IMR-90 (cell line): ENCODE measurements at regions not wholly inside any gene's neighbourhood (a gene's known extent, or its start where the extent isn't known, plus 50 kb on each side); places are given as distances from the start of the nearest gene placed in this dataset.

Experiments
- ATAC-seq: fragments of 200-7000 bp; cut with Tn5 transposase; 2 replicates; pipeline ENCODE4 v1.9.1; 2020; ENCODE audit warnings: low read depth, mild to moderate bottlenecking, moderate library complexity
- BruUV-seq: library from RNA; stranded (reverse); fragments of 400-500 nt; replicated peaks from 2 replicates; lab custom pipeline; 2021; lab: Mats Ljungman, UMichigan
- CTCF ChIA-PET: fragments of 300-600 bp; formaldehyde crosslinking; extraction: SDS; loops from one replicate; lab custom pipeline; 2021; ENCODE audit warnings: antibody characterized with exemption; lab: Yijun Ruan, JAX
- POLR2A ChIA-PET: fragments of 300-600 bp; sonication (Branson Sonifier 250); formaldehyde crosslinking; loops from one replicate; lab custom pipeline; 2022; ENCODE audit warnings: antibody characterized with exemption; ENCODE audit not compliant: unreplicated experiment; lab: Charles Lee
- DNase-seq: peaks from one replicate; pipeline ENCODE4 v3.0.0; 2013
- H2AFZ ChIP-seq: replicated peaks from 2 replicates; pipeline ENCODE3; 2013; ENCODE audit warnings: low read length, mild to moderate bottlenecking; ENCODE audit not compliant: poor library complexity
- H2AK5ac ChIP-seq: 2 replicates; pipeline ENCODE4 v1.6.1; 2013; ENCODE audit warnings: low read depth, low read length, inconsistent platforms
- H2AK9ac ChIP-seq: replicated peaks from 2 replicates; pipeline ENCODE3; 2013; ENCODE audit warnings: mild to moderate bottlenecking, low read depth, low read length, moderate library complexity; ENCODE audit not compliant: poor library complexity
- H2BK120ac ChIP-seq: 2 replicates; pipeline ENCODE4 v1.6.1; 2013; ENCODE audit warnings: low read depth, low read length, inconsistent platforms
- H2BK15ac ChIP-seq: 3 replicates; pipeline ENCODE4 v1.6.1; 2013; ENCODE audit warnings: low read depth, low read length, inconsistent platforms
- H2BK20ac ChIP-seq: 2 replicates; pipeline ENCODE4 v1.6.1; 2013; ENCODE audit warnings: low read depth, mild to moderate bottlenecking, inconsistent platforms, low read length, moderate library complexity
- H2BK5ac ChIP-seq: 2 replicates; pipeline ENCODE4 v1.6.1; 2013; ENCODE audit warnings: mild to moderate bottlenecking, low read depth, low read length, inconsistent platforms; ENCODE audit not compliant: poor library complexity, severe bottlenecking
- H3K14ac ChIP-seq: replicated peaks from 2 replicates; pipeline ENCODE4 v1.6.1; 2013; ENCODE audit warnings: low read depth, low read length, inconsistent platforms
- H3K18ac ChIP-seq: 2 replicates; pipeline ENCODE4 v1.6.1; 2013; ENCODE audit warnings: low read depth, low read length, control low read depth
- H3K23ac ChIP-seq: 2 replicates; pipeline ENCODE4 v1.6.1; 2013; ENCODE audit warnings: low read depth, low read length, inconsistent platforms
- H3K27ac ChIP-seq: 2 replicates; pipeline ENCODE4 v1.5.1; 2013; ENCODE audit warnings: mild to moderate bottlenecking, control low read depth, low read length; ENCODE audit not compliant: insufficient read depth
- H3K27me3 ChIP-seq: 2 replicates; pipeline ENCODE4 v1.6.1; 2013; ENCODE audit warnings: low read length; ENCODE audit not compliant: control insufficient read depth, insufficient read depth
- H3K36me3 ChIP-seq: 2 replicates; pipeline ENCODE4 v1.6.1; 2013; ENCODE audit warnings: low read length, mixed read lengths; ENCODE audit not compliant: control insufficient read depth, insufficient read depth
- H3K4ac ChIP-seq: 2 replicates; pipeline ENCODE4 v1.6.1; 2013; ENCODE audit warnings: low read depth, low read length, inconsistent platforms
- H3K4me1 ChIP-seq: 2 replicates; pipeline ENCODE4 v1.6.1; 2013; ENCODE audit warnings: low read length, mixed read lengths; ENCODE audit not compliant: control insufficient read depth, insufficient read depth
- H3K4me2 ChIP-seq: 2 replicates; pipeline ENCODE4 v1.6.1; 2013; ENCODE audit warnings: low read depth, mild to moderate bottlenecking, control low read depth, low read length, moderate library complexity
- H3K4me3 ChIP-seq: 2 replicates; pipeline ENCODE4 v1.5.1; 2013; ENCODE audit warnings: low read depth, mild to moderate bottlenecking, control low read depth, low read length, moderate library complexity; ENCODE audit not compliant: insufficient read depth
- H3K56ac ChIP-seq: 2 replicates; pipeline ENCODE4 v1.6.1; 2013; ENCODE audit warnings: low read length, inconsistent platforms; ENCODE audit not compliant: insufficient read depth; ENCODE audit errors: extremely low read depth
- H3K79me1 ChIP-seq, 2 experiments: 2 replicates each; pipeline ENCODE4 v1.6.1; 2013; ENCODE audit warnings: low read length in 2 of 2, inconsistent platforms in 1 of 2, low read depth in 1 of 2
- H3K9ac ChIP-seq: 2 replicates; pipeline ENCODE4 v1.6.1; 2013; ENCODE audit warnings: low read depth, low read length, control low read depth
- H3K9me1 ChIP-seq: 2 replicates; pipeline ENCODE4 v1.6.1; 2013; ENCODE audit warnings: low read length, inconsistent platforms; ENCODE audit not compliant: insufficient read depth
- H3K9me3 ChIP-seq: 2 replicates; pipeline ENCODE4 v1.6.1; 2013; ENCODE audit warnings: low read length; ENCODE audit not compliant: control insufficient read depth, insufficient read depth
- H4K20me1 ChIP-seq: 2 replicates; pipeline ENCODE4 v1.6.1; 2013; ENCODE audit warnings: low read length, inconsistent platforms; ENCODE audit not compliant: insufficient read depth
- H4K5ac ChIP-seq: 2 replicates; pipeline ENCODE4 v1.6.1; 2013; ENCODE audit warnings: mild to moderate bottlenecking, low read depth, low read length, control low read depth
- H4K8ac ChIP-seq, 2 experiments: 2 replicates each; pipeline ENCODE4 v1.6.1; 2013; ENCODE audit warnings: low read depth in 2 of 2, low read length in 2 of 2, control low read depth in 1 of 2, inconsistent platforms in 1 of 2
- H4K91ac ChIP-seq: 2 replicates; pipeline ENCODE4 v1.6.1; 2013; ENCODE audit warnings: low read depth, low read length, inconsistent platforms; ENCODE audit not compliant: insufficient read depth
- CEBPB ChIP-seq: IDR thresholded peaks from 2 replicates; pipeline ENCODE4 v1.6.1; 2012; ENCODE audit warnings: low read depth, low read length, improper control_type of control experiment
- CTCF ChIP-seq: conservative IDR thresholded peaks from 2 replicates; pipeline ENCODE4 v1.5.1; 2012; ENCODE audit warnings: mild to moderate bottlenecking, low read depth, low read length, improper control_type of control experiment
- ELK1 ChIP-seq: fragments of 150-350 bp; IDR thresholded peaks from 2 replicates; pipeline ENCODE4 v1.6.1; 2016; ENCODE audit warnings: low read depth, mild to moderate bottlenecking, low read length, moderate library complexity, borderline replicate concordance
- FOS ChIP-seq: fragments of 150-350 bp; IDR thresholded peaks from 2 replicates; pipeline ENCODE4 v1.6.1; 2016; ENCODE audit warnings: low read depth, low read length
- MAFK ChIP-seq: IDR thresholded peaks from 2 replicates; pipeline ENCODE4 v1.6.1; 2012; ENCODE audit warnings: low read depth, low read length, improper control_type of control experiment
- MAZ ChIP-seq: IDR thresholded peaks from 2 replicates; pipeline ENCODE4 v1.6.1; 2012; ENCODE audit warnings: low read depth, mild to moderate bottlenecking, low read length, improper control_type of control experiment, moderate library complexity, borderline replicate concordance
- USF2 ChIP-seq: fragments of 150-350 bp; IDR thresholded peaks from 2 replicates; pipeline ENCODE4 v1.6.1; 2017; ENCODE audit warnings: mild to moderate bottlenecking, antibody characterized with exemption, low read length, low read depth
- WGBS, 2 experiments: methylation state at CpG; one replicate each; pipeline versions ENCODE4 v1.1.5 to v1.1.7; 2013; ENCODE audit warnings: missing lambda C conversion rate in 2 of 2; ENCODE audit not compliant: insufficient read length in 1 of 2; ENCODE audit errors: extremely low coverage in 2 of 2; 5-methylcytosine and 5-hydroxymethylcytosine counted together
- dilution Hi-C: fragments of 300-500 bp; cut with HindIII; formaldehyde crosslinking; loops from one replicate; pipeline ENCODE4 v1.14.3; 2018; ENCODE audit warnings: low sequenced_read_pairs; ENCODE audit not compliant: unreplicated experiment
- in situ Hi-C: fragments of 300-500 bp; cut with MboI; formaldehyde crosslinking; loops from 3 replicates; pipeline ENCODE4 v1.14.3; 2019; ENCODE audit warnings: low sequenced_read_pairs, inconsistent platforms, mixed read lengths
- intact Hi-C: fragments of 100-400 bp; cut with micrococcal nuclease; formaldehyde crosslinking; loops from 2 replicates; pipeline ENCODE4 v1.10.0; 2022

- TF ChIP-seq USF2 = no peak
- TF ChIP-seq CTCF = no peak
- no peak for TF ChIP-seq MAFK
- no peak for TF ChIP-seq MAZ
- no peak for TF ChIP-seq CEBPB
- no peak for TF ChIP-seq ELK1
- TF ChIP-seq FOS = no peak
- in situ Hi-C loops (no loop called here), intact Hi-C loops (no loop called here), dilution Hi-C loops (no loop called here)
- no peak overlapping the region for H3K4me2 ChIP-seq
- H2BK20ac ChIP-seq = no peak overlapping the region
- H3K27me3 ChIP-seq = no peaks in the 10 kb centered on the region
- no peaks in the 10 kb centered on the region for H3K36me3 ChIP-seq
- H3K4me1 ChIP-seq = no peaks in the 10 kb centered on the region
- POLR2A ChIA-PET = no interaction called here
- no peaks in the 10 kb centered on the region for H3K9me1 ChIP-seq
- no peak overlapping the region for H2BK120ac ChIP-seq
- no peak overlapping the region for H2AK5ac ChIP-seq
- no peak overlapping the region for H3K4ac ChIP-seq
- H3K27ac ChIP-seq = no peak overlapping the region
- no CpG with 5 or more reads among the region's 2 CpGs for WGBS, 2 experiments
- H3K18ac ChIP-seq = no peak overlapping the region
- H3K14ac ChIP-seq = no peak overlapping the region
- BruUV-seq = no TSS peak
- no peak overlapping the region for H4K91ac ChIP-seq
- no peak overlapping the region for H4K8ac ChIP-seq
- H2BK15ac ChIP-seq = no peak overlapping the region
- H3K9ac ChIP-seq = no peak overlapping the region
- H2AFZ ChIP-seq = no peak overlapping the region
- no peak overlapping the region for H4K5ac ChIP-seq
- H4K20me1 ChIP-seq = no peaks in the 10 kb centered on the region
- H3K9me3 ChIP-seq = no peaks in the 10 kb centered on the region
- no peak overlapping the region for H2BK5ac ChIP-seq
- no peak overlapping the region for H3K23ac ChIP-seq
- H3K56ac ChIP-seq = no peak overlapping the region
- no peak overlapping the region for H3K4me3 ChIP-seq
- ATAC-seq = no peak
- no peak overlapping the region for H2AK9ac ChIP-seq
- DNase-seq = no peak
- CTCF ChIA-PET = no interaction called here
- H3K79me1 ChIP-seq = no peaks in the 10 kb centered on the region
Measured at GRCh38 chr3:18224426-18224825, 200.7 kb downstream of the SATB1 start.
